HG03460 (cell line): ENCODE measurements at regions not wholly inside any gene's neighbourhood (a gene's known extent, or its start where the extent isn't known, plus 50 kb on each side); places are given as distances from the start of the nearest gene placed in this dataset.
A peak's percentile ranks its signal among the peaks of the same experiment; 100 is the strongest.
"Not testable (repeated sequence)": the region's sequence is repeated elsewhere in the genome, so short reads cannot be mapped to it uniquely, and the experiment has no call there.

Source experiments
- ATAC-seq: cut with Tn5 transposase; IDR thresholded peaks from one replicate; pipeline ENCODE4 v1.9.1; 2021; ENCODE audit not compliant: unreplicated experiment

- no peak for ATAC-seq
These were observed 86.3 kb upstream of the PHLPP1 start for GRCh38 chr18:62629031-62629430.

- no peak for ATAC-seq
These were observed 84.2 kb upstream of the PHLPP1 start for GRCh38 chr18:62631173-62631572.

GRCh38 chr18:62632788-62633455 lies 82.4 kb upstream of the PHLPP1 start:
- no peak for ATAC-seq

GRCh38 chr18:62634458-62634857 lies 80.9 kb upstream of the PHLPP1 start:
- ATAC-seq: no peak

- no peak for ATAC-seq
These were observed 80.2 kb upstream of the PHLPP1 start for GRCh38 chr18:62634979-62635630.

GRCh38 chr18:62637403-62637802 lies 77.9 kb upstream of the PHLPP1 start:
- no peak for ATAC-seq

- ATAC-seq: no peak
These were observed 77.3 kb upstream of the PHLPP1 start for GRCh38 chr18:62637807-62638687.

GRCh38 chr18:62643181-62643580 lies 72.2 kb upstream of the PHLPP1 start:
- ATAC-seq: no peak

DNA sequence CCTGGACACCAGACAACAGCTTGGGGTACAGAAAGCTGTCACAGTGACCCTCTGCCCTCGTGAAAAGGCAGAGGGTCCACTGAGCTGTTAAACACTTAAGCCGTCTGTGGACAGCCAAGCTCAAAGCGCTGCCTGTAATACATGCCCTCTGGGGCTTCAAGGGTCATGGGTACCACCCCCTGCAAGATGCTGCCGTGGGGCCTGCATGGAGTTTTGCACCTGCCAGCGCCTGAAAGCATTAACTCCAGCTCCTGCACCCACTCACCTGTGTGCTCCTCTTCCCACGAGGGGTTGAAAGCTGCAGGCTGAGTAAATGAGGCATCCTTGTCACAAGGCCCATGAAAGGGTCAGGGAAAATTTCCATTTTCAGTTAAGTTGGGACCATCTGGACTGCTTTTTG lies 70.6 kb upstream of the PHLPP1 start:
- ATAC-seq: no peak

- no peak for ATAC-seq
These were observed 68.2 kb upstream of the PHLPP1 start for GRCh38 chr18:62647179-62647578.

DNA sequence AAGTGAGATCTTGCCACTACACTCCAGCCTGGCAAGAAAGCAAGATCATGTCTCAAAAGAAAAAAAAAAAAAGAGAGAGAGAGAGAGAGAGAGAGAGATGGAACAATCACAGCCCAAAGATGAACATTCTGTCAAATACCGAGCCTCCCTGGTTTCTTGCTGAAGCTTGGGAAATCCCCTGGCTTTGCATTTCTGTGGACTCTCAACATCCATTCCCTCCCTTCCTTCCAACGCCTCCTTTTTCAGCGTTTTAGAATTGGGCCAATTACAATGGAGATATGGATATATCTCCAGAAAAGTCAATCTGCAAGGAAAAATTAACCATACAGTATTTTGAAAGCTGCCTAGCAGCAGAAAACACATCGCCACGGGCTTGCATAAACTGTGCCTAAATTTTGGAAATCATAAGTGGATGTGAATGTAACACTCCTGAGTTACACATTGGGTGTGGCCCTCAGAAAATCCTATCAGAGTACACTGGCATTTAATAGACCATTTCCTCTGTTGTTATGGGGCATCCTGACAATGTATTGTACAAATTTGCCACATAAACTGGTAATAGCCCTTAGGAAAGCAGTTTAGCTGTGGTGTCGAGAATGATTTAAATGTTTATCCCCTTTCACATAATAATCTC lies 67.2 kb upstream of the PHLPP1 start:
- ATAC-seq: no peak

- ATAC-seq: no peak
These were observed 63.9 kb upstream of the PHLPP1 start for GRCh38 chr18:62651276-62652056.

GRCh38 chr18:62652057-62652629 lies 63.2 kb upstream of the PHLPP1 start:
- not testable (repeated sequence) for ATAC-seq

- ATAC-seq: no peak
These were observed 59.7 kb upstream of the PHLPP1 start for GRCh38 chr18:62655520-62656219.

GRCh38 chr18:62658028-62658427 lies 57.3 kb upstream of the PHLPP1 start:
- ATAC-seq: no peak

DNA sequence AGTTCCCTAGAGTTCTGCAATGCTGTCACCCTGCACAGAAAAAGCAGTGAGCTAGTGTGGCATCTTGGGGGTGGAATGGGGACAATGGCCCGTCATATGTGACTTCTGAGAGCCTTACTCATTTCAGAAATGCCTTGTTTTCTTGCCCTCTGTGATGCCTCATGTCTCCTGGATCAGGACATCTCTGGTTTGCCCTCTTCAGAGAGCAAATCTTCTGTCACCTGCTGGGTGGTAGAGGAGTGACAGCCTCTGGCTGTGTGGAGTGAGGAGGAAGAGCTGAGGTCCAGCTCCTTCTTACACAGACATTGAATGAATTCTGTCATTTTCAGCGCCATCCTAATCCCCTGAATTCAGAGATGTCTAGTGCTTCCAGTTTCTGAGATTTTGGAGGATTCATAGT lies 55.6 kb upstream of the PHLPP1 start:
- no peak for ATAC-seq

DNA sequence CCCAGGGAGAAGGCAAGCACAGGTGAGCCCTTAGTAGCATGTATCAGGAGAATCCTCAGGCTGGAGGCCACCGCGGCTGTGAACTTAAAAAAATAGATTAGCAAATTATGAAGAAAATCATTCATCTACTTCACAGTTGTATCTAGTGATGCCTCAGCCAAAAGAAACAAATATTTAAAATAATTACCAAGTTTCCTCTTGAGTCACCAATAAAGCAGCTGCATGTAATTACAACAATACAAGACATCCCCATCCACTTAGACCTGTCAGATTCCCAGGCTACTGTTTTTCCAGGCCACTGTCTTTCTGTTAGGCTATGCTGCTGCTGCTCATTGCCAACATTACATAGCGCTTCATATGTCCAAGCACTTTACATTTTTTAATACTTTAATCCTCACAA lies 54.6 kb upstream of the PHLPP1 start:
- no peak for ATAC-seq

DNA sequence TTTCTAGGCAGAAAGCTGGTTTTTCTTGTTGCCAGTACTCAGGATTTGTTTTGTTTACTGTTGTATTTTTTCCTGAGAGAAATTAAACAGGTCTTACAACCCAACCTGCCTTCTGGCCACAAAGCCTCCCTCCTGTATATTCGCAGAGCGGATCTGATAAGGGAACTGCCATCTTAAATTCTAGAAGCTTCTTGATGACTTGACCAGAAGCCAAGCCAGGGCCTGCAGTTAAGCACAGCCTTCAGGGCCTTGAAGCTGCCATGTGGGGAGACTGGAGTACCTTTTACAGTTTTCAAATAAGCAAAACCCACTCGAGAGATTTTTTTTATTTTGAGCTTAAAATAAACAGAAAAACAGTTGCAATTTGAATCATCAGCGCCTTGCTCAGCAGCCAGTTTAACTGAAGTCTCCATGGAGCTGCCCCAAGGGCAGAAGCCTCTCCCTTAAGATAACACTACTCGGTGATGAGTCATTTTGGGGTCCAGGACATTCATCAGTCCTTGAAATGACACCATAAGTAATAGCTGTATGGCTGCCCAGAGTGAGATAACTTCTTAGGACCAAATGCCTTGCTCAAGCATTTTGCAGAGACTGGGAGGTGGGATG lies 51.5 kb upstream of the PHLPP1 start:
- peak; percentile 73 for ATAC-seq

- ATAC-seq: no peak
These were observed 50.9 kb upstream of the PHLPP1 start for GRCh38 chr18:62664414-62664813.
